HCT116 (cell line): ENCODE measurements at regions not wholly inside any gene's neighbourhood (a gene's known extent, or its start where the extent isn't known, plus 50 kb on each side); places are given as distances from the start of the nearest gene placed in this dataset.

Experiments used
- ATAC-seq: fragments of 200-7000 bp; cut with Tn5 transposase; 2 replicates; pipeline ENCODE4 v1.9.1; 2020; ENCODE audit warnings: mild to moderate bottlenecking, moderate library complexity
- BruUV-seq: library from RNA; stranded (reverse); fragments of 400-500 nt; replicated peaks from 2 replicates; lab custom pipeline; 2021; lab: Mats Ljungman, UMichigan
- CTCF ChIA-PET: fragments of 300-600 bp; sonication (Branson Sonifier 250); formaldehyde crosslinking; loops from one replicate; lab custom pipeline; 2021; ENCODE audit warnings: antibody characterized with exemption; lab: Charles Lee
- POLR2A ChIA-PET: fragments of 300-600, 350-600 bp; sonication (Branson Sonifier 250); formaldehyde crosslinking; loops from one replicate; lab custom pipeline; 2021; ENCODE audit warnings: antibody characterized with exemption; lab: Charles Lee
- RAD21 ChIA-PET, 2 experiments: fragments of 300-600 bp; sonication (Branson Sonifier 250); formaldehyde crosslinking; loops; one replicate each; lab custom pipeline; 2023; ENCODE audit warnings: low total read pairs in 2 of 2; ENCODE audit not compliant: uncharacterized antibody in 2 of 2, unreplicated experiment in 2 of 2, low non-redundant PET in 1 of 2; lab: Charles Lee
- DNase-seq: peaks from one replicate; pipeline ENCODE4 v3.0.0-alpha.2; 2010; ENCODE audit warnings: low read depth, low spot score
- H2AFZ ChIP-seq: fragments of 200-600 bp; shearing (Covaris generic), sonication (generic); 2 replicates; pipeline ENCODE4 v1.6.1; 2017; ENCODE audit warnings: low read depth, mixed run types, mixed read lengths, antibody characterized with exemption, low read length; ENCODE audit not compliant: poor library complexity, severe bottlenecking
- H3K27ac ChIP-seq: 2 replicates; pipeline ENCODE4 v1.5.1; 2012; ENCODE audit warnings: low read depth, low read length
- H3K27me3 ChIP-seq: fragments of 200-600 bp; sonication (generic); 2 replicates; pipeline ENCODE4 v1.6.1; 2016; ENCODE audit warnings: mixed run types, low read length, mixed read lengths; ENCODE audit not compliant: insufficient read depth
- H3K36me3 ChIP-seq, 2 experiments: fragments of 200-500 bp in 1 of 2; fragments of 200-600 bp in 1 of 2; sonication (Bioruptor generic) in 1 of 2; sonication (generic) in 1 of 2; 2 replicates each; pipeline versions ENCODE4 v1.5.1 to v1.6.1; 2014 to 2016; ENCODE audit warnings: low read length in 2 of 2, inconsistent platforms in 1 of 2, mixed read lengths in 1 of 2, mixed run types in 1 of 2; ENCODE audit not compliant: insufficient read depth in 2 of 2, control insufficient read depth in 1 of 2
- H3K4me1 ChIP-seq, 2 experiments: fragments of 200-600 bp in 1 of 2; sonication (generic) in 1 of 2; 2 replicates each; pipeline versions ENCODE4 v1.5.1 to v1.6.1; 2012 to 2017; ENCODE audit warnings: low read length in 2 of 2, inconsistent platforms in 1 of 2, mild to moderate bottlenecking in 1 of 2, mixed read lengths in 1 of 2, mixed run types in 1 of 2, moderate library complexity in 1 of 2; ENCODE audit not compliant: insufficient read depth in 2 of 2, control insufficient read depth in 1 of 2
- H3K4me2 ChIP-seq: fragments of 200-600 bp; sonication (generic); 2 replicates; pipeline ENCODE4 v1.6.1; 2017; ENCODE audit warnings: mixed run types, low read length, mixed read lengths
- H3K4me3 ChIP-seq, 2 experiments: fragments of 200-600 bp in 1 of 2; sonication (generic) in 1 of 2; replicated peaks in 1 of 2; 2 replicates each; pipeline ENCODE4 v1.5.1; 2011 to 2016; ENCODE audit warnings: low read length in 2 of 2, control low read depth in 1 of 2, low read depth in 1 of 2, mild to moderate bottlenecking in 1 of 2, mixed read lengths in 1 of 2, mixed run types in 1 of 2
- H3K79me2 ChIP-seq: fragments of 200-600 bp; sonication (generic); 2 replicates; pipeline ENCODE4 v1.6.1; 2017; ENCODE audit warnings: mild to moderate bottlenecking, mixed run types, low read length, moderate library complexity, mixed read lengths; ENCODE audit not compliant: insufficient read depth
- H3K9ac ChIP-seq: fragments of 200-600 bp; sonication (generic); 2 replicates; pipeline ENCODE4 v1.6.1; 2016; ENCODE audit warnings: low read length, mixed read lengths
- H3K9me2 ChIP-seq: fragments of 200-600 bp; sonication (generic), shearing (Covaris generic); 2 replicates; pipeline ENCODE4 v1.6.1; 2017; ENCODE audit warnings: mixed run types, mild to moderate bottlenecking, moderate library complexity; ENCODE audit not compliant: insufficient read depth
- H3K9me3 ChIP-seq, 2 experiments: fragments of 200-500 bp in 1 of 2; fragments of 200-600 bp in 1 of 2; sonication (Bioruptor generic) in 1 of 2; sonication (generic) in 1 of 2; 2 replicates each; pipeline ENCODE4 v1.6.1; 2014 to 2017; ENCODE audit warnings: low read length in 2 of 2, mixed read lengths in 2 of 2, inconsistent platforms in 1 of 2, low read depth in 1 of 2, mild to moderate bottlenecking in 1 of 2, mixed run types in 1 of 2, moderate library complexity in 1 of 2; ENCODE audit not compliant: control insufficient read depth in 1 of 2, insufficient read depth in 1 of 2
- H4K20me1 ChIP-seq: fragments of 200-600 bp; sonication (generic), shearing (Covaris generic); 2 replicates; pipeline ENCODE4 v1.6.1; 2017; ENCODE audit warnings: mixed run types, mild to moderate bottlenecking, moderate library complexity; ENCODE audit not compliant: insufficient read depth
- CBX3 ChIP-seq: IDR thresholded peaks from 2 replicates; pipeline ENCODE4 v1.6.1; 2012; ENCODE audit warnings: low read depth
- CEBPB ChIP-seq: IDR thresholded peaks from 2 replicates; pipeline ENCODE4 v1.6.1; 2012; ENCODE audit warnings: low read depth
- CTCF ChIP-seq, 3 experiments: fragments of 200-600 bp in 1 of 3; sonication (generic) in 1 of 3; IDR thresholded peaks in 2 of 3; conservative IDR thresholded peaks in 1 of 3; 2 replicates each; pipeline ENCODE4 v1.5.1; 2012 to 2017; ENCODE audit warnings: low read depth in 2 of 3, low read length in 2 of 3, antibody characterized with exemption in 1 of 3, borderline replicate concordance in 1 of 3, control low read depth in 1 of 3, mild to moderate bottlenecking in 1 of 3, mixed read lengths in 1 of 3, mixed run types in 1 of 3, moderate library complexity in 1 of 3; ENCODE audit not compliant: insufficient read depth in 1 of 3
- ELF1 ChIP-seq: IDR thresholded peaks from 2 replicates; pipeline ENCODE4 v1.6.1; 2012; ENCODE audit warnings: low read depth, borderline replicate concordance
- EZH2 ChIP-seq: fragments of 200-600 bp; sonication (generic); IDR thresholded peaks from 2 replicates; pipeline ENCODE4 v1.6.1; 2017; ENCODE audit warnings: antibody characterized with exemption, mixed run types
- FOSL1 ChIP-seq: IDR thresholded peaks from 2 replicates; pipeline ENCODE4 v1.6.1; 2012; ENCODE audit warnings: low read depth
- JUND ChIP-seq: IDR thresholded peaks from 2 replicates; pipeline ENCODE4 v1.6.1; 2012
- POLR2A ChIP-seq: IDR thresholded peaks from 2 replicates; pipeline ENCODE4 v1.7.0; 2011; ENCODE audit warnings: borderline replicate concordance; ENCODE audit not compliant: insufficient read depth, insufficient read length; ENCODE audit errors: extremely low read depth
- POLR2AphosphoS5 ChIP-seq: IDR thresholded peaks from 2 replicates; pipeline ENCODE4 v1.6.1; 2011; ENCODE audit warnings: mild to moderate bottlenecking, low read depth, low read length, moderate library complexity
- RAD21 ChIP-seq: IDR thresholded peaks from 2 replicates; pipeline ENCODE4 v1.6.1; 2012; ENCODE audit warnings: low read depth, mild to moderate bottlenecking
- SIN3A ChIP-seq: IDR thresholded peaks from 2 replicates; pipeline ENCODE4 v1.6.1; 2012; ENCODE audit warnings: low read depth
- SP1 ChIP-seq: IDR thresholded peaks from 2 replicates; pipeline ENCODE4 v1.6.1; 2012; ENCODE audit warnings: low read depth
- SRF ChIP-seq: IDR thresholded peaks from 2 replicates; pipeline ENCODE4 v1.6.1; 2012; ENCODE audit warnings: low read depth
- ZBTB33 ChIP-seq: IDR thresholded peaks from 2 replicates; pipeline ENCODE4 v1.6.1; 2011; ENCODE audit warnings: mild to moderate bottlenecking, low read length, moderate library complexity; ENCODE audit not compliant: insufficient replicate concordance; ENCODE audit errors: extremely low read depth
- ZNF274 ChIP-seq: fragments of 200-500 bp; sonication (Bioruptor generic); IDR thresholded peaks from 2 replicates; pipeline ENCODE4 v1.6.1; 2014; ENCODE audit warnings: mild to moderate bottlenecking, low read depth, low read length, inconsistent platforms
- intact Hi-C: fragments of 100-400 bp; cut with micrococcal nuclease; formaldehyde crosslinking; loops from 2 replicates; pipeline ENCODE4 v1.10.0; 2022
- TF ChIP-seq, protein P1 (sequence below): IDR thresholded peaks from 2 replicates; pipeline ENCODE4 v1.6.1; 2012
- TF ChIP-seq, protein P2 (sequence below): IDR thresholded peaks from 2 replicates; pipeline ENCODE4 v1.6.1; 2012

- TF ChIP-seq ZNF274 (no peak), SP1 (no peak), SIN3A (no peak), CBX3 (no peak), FOSL1 (no peak)
Observed at GRCh38 chr11:97471480-97471879, 1081.7 kb downstream of the JRKL start (continued).

- Histone ChIP-seq H3K27ac (no peak overlapping the region), H3K4me3 (no peak overlapping the region), H3K9me3 (peaks cover 0 to 23% of the 10 kb centered on the region in 2 experiments; a peak in 2 of 4 replicates), H3K9ac (no peak overlapping the region), H3K36me3 (no peaks in the 10 kb centered on the region), H3K9me2 (no peaks in the 10 kb centered on the region), H2AFZ (no peak overlapping the region), H3K4me2 (no peak overlapping the region), H3K4me1 (no peaks in the 10 kb centered on the region), H3K79me2 (no peaks in the 10 kb centered on the region), H3K27me3 (no peaks in the 10 kb centered on the region), H4K20me1 (no peaks in the 10 kb centered on the region)
- BruUV-seq, result no TSS peak
- intact Hi-C loops, result no loop called here
- TF ChIP-seq, protein P1, sequence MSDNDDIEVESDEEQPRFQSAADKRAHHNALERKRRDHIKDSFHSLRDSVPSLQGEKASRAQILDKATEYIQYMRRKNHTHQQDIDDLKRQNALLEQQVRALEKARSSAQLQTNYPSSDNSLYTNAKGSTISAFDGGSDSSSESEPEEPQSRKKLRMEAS, result no peak
- TF ChIP-seq CTCF (IDR thresholded peaks at IDR 0.05 in 2 of 3, conservative IDR thresholded peaks at IDR 0.05 in 1 of 3; ENCODE audit: borderline replicate concordance in 1 of 3, insufficient read depth in 1 of 3, low read depth in 2 of 3, low read length in 2 of 3) (no peak), SRF (no peak), EZH2 (no peak), POLR2A (no peak), CEBPB (no peak), POLR2AphosphoS5 (no peak), RAD21 (no peak), ZBTB33 (no peak), SIN3A (no peak), ZNF274 (no peak), SP1 (no peak), ELF1 (no peak), JUND (no peak)
- TF ChIP-seq, protein P2, sequence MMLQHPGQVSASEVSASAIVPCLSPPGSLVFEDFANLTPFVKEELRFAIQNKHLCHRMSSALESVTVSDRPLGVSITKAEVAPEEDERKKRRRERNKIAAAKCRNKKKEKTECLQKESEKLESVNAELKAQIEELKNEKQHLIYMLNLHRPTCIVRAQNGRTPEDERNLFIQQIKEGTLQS, result no peak
- RAD21 ChIA-PET, result no interaction called here
- CTCF ChIA-PET, result no interaction called here
- POLR2A ChIA-PET, result no interaction called here
- no peak for DNase-seq
- no peak for ATAC-seq
Observed at GRCh38 chr11:97487387-97487786, 1097.6 kb downstream of the JRKL start.
